ENCODE measurements at regions not wholly inside any gene's neighbourhood (a gene's known extent, or its start where the extent isn't known, plus 50 kb on each side); places are given as distances from the start of the nearest gene placed in this dataset.

GRCh38 chr14:105840266-105841021, 314.1 kb downstream of the TMEM121 start:
- TF ChIP-seq CTCF (IDR thresholded peaks at IDR 0.05; ENCODE audit: low read depth, low read length) = no peak
- no peak for TF ChIP-seq MYC (IDR thresholded peaks at IDR 0.05; ENCODE audit: low read depth, low read length)
- no peak for TF ChIP-seq POLR2A (IDR thresholded peaks at IDR 0.05; ENCODE audit: extremely low read depth, insufficient read length)

Measured in NB4 (cell line).